SKM-1 treated with dmso at 0.1 percent for 144 hours (cell line): ENCODE measurements at regions not wholly inside any gene's neighbourhood (a gene's known extent, or its start where the extent isn't known, plus 50 kb on each side); places are given as distances from the start of the nearest gene placed in this dataset.
"Not testable (repeated sequence)": the region's sequence is repeated elsewhere in the genome, so short reads cannot be mapped to it uniquely, and the experiment has no call there.

ENCODE experiments used
- DNase-seq: peaks from one replicate; lab custom pipeline; 2025; ENCODE audit not compliant: unreplicated experiment; lab: John Stamatoyannopoulos, UW

DNA sequence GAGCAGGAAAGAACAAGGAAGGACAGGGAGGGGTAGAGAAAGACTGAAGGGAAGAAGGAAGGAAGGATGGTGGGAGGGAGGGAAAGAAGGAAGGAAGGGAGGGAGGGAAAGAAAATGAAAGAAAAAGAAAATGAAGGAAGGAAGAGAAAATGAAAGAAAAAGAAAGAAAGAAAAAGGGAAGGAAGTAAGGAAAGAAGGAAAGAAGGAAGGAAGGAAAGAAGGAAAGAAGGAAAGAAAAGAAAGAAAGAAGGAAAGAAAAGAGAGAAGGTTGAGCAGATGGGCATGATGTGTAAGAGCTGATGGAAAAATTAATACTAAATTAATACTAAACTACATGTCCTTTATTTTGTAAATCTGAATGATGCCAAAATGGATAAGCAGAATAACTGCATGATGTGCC, 418.3 kb upstream of the CDIN1 start:
- no peak for DNase-seq

DNA sequence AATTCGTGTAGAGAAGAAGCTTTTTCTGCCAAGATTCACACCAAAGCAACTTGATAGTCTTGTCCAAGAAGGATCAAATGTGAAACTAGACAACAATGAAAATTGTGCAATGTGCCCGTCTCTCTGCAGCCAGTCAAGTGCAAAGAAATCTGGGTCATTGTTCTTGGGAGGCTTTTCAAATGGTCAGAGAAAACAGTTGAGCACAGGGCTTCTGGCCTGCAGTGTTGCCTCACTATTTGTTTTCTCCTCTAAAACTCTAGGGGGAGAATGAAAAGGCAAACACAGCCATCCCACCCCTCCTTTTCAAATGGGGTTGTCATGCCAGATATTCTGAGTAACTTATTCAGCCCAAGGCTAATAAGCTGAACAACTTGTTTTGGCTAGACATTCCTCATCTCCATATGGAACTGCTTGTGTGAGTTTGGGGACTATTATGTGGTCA, 417.6 kb upstream of the CDIN1 start:
- DNase-seq: no peak

- not testable (repeated sequence) for DNase-seq
Observed at GRCh38 chr15:36163983-36164382, 415.4 kb upstream of the CDIN1 start.

GRCh38 chr15:36172955-36173354, 406.5 kb upstream of the CDIN1 start:
- no peak for DNase-seq

- no peak for DNase-seq
Observed at GRCh38 chr15:36175186-36175740, 404.2 kb upstream of the CDIN1 start.

DNA sequence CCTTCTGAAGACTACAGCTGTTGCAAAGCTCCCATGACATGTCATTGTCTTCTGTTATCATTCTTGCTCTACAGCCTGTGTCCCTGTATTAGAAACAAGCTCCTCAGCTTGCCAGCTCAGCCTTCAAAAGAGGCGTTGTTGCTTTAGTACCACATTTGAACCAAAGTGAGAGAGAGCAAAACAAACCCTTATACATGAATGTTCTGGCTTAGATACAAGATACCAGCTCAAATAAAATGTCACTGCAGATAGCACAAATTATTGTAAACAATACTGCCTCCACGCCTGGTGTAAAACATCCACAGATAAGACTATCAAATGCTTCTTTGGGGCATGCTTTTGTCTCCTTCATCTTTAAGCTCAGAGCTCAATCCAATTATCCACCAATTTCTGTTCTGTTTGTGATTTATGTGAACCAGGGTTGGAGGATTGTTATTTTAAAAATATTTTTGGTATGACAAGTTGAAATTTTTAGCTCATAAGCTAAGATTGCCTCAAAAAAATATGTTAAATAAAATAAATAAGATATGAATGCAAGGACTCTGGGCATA, 403.6 kb upstream of the CDIN1 start:
- DNase-seq: no peak

- DNase-seq: no peak
Observed at GRCh38 chr15:36177590-36178302, 401.7 kb upstream of the CDIN1 start.

GRCh38 chr15:36178303-36178633, 401.2 kb upstream of the CDIN1 start:
- no peak for DNase-seq

- no peak for DNase-seq
Observed at GRCh38 chr15:36183201-36183600, 396.2 kb upstream of the CDIN1 start.

GRCh38 chr15:36185438-36185837, 394.0 kb upstream of the CDIN1 start:
- no peak for DNase-seq

- no peak for DNase-seq
Observed at GRCh38 chr15:36185845-36186244, 393.6 kb upstream of the CDIN1 start.

- DNase-seq: peak; percentile 2
Observed at GRCh38 chr15:36186376-36186775, 393.1 kb upstream of the CDIN1 start.

DNA sequence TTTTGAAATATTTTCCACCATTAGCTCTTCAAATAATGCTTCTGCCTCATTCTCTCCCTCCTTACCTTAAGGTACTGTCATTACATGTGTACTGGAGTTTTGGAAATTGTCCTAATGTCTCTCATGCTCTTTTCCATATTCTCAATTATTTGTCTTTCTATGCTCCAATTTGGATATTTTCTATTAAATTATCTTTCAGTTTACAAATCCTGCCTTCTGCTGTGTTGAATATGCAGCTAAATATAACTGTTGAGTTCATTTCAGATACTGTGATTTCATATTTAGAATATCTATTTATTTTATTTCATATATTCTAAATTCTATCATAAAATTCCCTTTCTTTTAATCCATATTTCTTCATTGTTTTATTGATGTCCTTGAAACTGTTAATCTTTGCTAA, 388.0 kb upstream of the CDIN1 start:
- DNase-seq: no peak

DNA sequence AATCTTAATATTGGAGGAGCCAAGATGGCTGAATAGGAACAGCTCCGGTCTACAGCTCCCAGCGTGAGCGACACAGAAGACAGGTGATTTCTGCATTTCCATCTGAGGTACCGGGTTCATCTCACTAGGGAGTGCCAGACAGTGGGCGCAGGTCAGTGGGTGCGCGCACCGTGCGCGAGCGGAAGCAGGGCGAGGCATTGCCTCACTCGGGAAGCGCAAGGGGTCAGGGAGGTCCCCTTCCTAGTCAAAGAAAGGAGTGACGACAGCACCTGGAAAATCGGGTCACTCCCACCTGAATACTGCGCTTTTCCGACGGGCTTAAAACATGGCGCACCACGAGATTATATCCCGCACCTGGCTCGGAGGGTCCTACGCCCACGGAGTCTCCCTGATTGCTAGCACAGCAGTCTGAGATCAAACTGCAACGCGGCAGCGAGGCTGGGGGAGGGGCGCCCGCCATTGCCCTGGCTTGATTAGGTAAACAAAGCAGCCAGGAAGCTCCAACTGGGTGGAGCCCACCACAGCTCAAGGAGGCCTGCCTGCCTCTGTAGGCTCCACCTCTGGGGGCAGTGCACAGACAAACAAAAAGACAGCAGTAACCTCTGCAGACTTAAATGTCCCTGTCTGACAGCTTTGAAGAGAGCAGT, 383.9 kb upstream of the CDIN1 start:
- DNase-seq: not testable (repeated sequence)

DNA sequence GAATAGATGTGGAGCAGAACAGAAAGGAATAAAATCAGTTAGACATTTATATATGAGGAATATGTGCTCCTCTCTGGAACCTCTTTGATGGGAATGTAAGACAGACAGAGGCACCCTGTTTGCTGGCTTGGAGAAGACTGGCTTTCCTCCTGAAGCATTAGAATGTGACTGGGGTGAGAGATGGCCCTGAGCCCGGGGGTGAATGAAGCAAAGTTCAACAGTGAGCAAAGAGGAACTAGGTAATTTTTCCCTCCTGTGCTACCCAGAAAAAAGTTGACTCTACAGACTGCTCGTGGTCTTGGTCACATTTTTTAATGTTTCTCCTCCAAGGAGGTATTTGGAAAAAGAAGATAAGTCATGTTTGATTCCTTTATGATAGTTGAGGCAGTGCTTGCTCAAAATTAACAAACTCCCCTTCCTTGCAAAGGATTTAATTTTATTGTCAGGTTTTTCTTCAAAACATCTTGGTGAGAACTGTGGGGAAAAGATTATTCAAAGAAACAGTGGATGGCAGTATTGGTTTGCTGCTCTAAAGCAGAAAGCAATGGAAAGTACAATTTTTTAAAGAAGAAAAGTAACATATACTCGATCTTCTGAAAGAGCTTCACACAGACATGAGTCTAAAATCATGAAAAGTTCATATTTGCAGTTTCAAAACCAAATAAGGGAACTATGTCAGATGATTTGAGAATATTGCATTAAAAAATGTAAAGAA, 370.4 kb upstream of the CDIN1 start:
- DNase-seq: no peak

DNA sequence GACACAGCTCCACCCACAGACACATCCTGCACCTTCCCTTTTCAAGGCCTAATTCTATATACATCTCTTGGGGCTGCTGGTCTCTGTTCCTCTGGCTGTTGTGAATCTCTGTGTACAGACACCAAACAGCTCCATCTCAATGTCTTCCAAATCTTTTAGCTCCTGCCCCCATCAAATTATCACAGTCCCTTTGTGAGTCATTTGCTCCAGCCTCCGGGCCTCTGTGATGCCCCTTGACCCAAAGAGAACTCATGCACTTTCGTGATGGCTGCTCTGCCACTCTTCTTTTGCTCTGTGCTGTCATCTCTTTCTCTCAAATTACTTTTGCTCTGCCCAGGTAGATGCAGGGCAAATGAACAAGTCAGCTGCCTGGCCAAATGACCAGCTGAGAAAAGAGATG, 369.0 kb upstream of the CDIN1 start:
- no peak for DNase-seq

- DNase-seq: no peak
Observed at GRCh38 chr15:36218322-36218721, 361.1 kb upstream of the CDIN1 start.

DNA sequence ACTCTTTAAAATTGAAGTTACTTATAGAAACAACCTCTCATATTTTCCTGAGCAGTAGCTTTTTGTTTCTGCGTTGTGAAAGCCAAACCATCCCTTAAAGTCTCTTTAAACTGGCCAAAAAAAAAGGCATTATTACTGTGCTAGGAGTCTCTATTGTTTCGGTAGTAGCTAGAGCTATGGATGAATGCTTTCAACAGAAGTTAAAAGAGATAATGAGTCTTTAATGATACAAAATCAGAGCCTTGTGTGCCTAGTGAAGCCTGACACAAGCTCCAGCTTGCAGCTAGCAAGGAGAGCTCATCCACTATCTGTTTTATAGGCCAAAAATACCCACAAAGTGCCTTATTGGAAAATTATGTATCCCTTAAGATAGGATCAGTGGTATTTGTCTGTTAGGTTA, 360.4 kb upstream of the CDIN1 start:
- DNase-seq: no peak

- no peak for DNase-seq
Observed at GRCh38 chr15:36221992-36222391, 357.4 kb upstream of the CDIN1 start.

- no peak for DNase-seq
Observed at GRCh38 chr15:36230776-36231175, 348.6 kb upstream of the CDIN1 start.

GRCh38 chr15:36232491-36232890, 346.9 kb upstream of the CDIN1 start:
- DNase-seq: no peak

DNA sequence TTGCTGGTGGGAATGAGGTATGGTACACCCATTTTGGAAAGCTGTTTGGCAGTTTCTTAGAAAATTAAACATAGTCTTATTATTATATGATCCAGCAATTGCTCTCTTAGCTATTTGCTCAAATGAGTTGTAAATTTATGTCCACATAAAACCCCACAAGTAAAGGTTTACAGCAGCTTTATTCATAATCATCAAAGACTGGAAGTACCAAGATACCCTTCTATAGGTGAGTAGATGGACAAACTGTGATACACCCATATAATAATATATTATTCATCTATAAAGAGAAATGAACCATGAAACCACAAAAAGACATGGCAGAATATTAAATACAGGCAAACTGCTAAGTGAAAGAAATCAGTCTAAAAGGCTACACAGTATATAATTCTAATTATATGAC, 344.7 kb upstream of the CDIN1 start:
- no peak for DNase-seq
